ENCODE measurements at regions not wholly inside any gene's neighbourhood (a gene's known extent, or its start where the extent isn't known, plus 50 kb on each side); places are given as distances from the start of the nearest gene placed in this dataset.
"Not testable (repeated sequence)": the region's sequence is repeated elsewhere in the genome, so short reads cannot be mapped to it uniquely, and the experiment has no call there.

GRCh38 chr5:101212942-101213514 lies 309.9 kb upstream of the ST8SIA4 start:
- no peaks in the 10 kb centered on the region for H3K9me3 ChIP-seq (ENCODE audit: low read length)
- H3K9me2 ChIP-seq (ENCODE audit: low read depth, low read length): no peaks in the 10 kb centered on the region
- H3K79me2 ChIP-seq (ENCODE audit: insufficient read depth, low read length): no peaks in the 10 kb centered on the region
- no peak overlapping the region for H3K27ac ChIP-seq (ENCODE audit: low read depth, low read length, poor library complexity, severe bottlenecking)
- no peaks in the 10 kb centered on the region for H3K27me3 ChIP-seq (ENCODE audit: insufficient read depth, low read length)
- H4K20me1 ChIP-seq (ENCODE audit: insufficient read depth, low read length): no peaks in the 10 kb centered on the region
- H3K9ac ChIP-seq (ENCODE audit: low read length): no peak overlapping the region
- no peak overlapping the region for H3K4me3 ChIP-seq (ENCODE audit: low read depth, low read length, poor library complexity, severe bottlenecking)
- no peaks in the 10 kb centered on the region for H3K36me3 ChIP-seq (ENCODE audit: insufficient read depth, low read length)
- H3F3A ChIP-seq (ENCODE audit: insufficient read depth, low read length): no peaks in the 10 kb centered on the region
- H2AFZ ChIP-seq (ENCODE audit: low read length): no peak overlapping the region
- H3K4me2 ChIP-seq (ENCODE audit: low read length): no peak overlapping the region
- H3K4me1 ChIP-seq (ENCODE audit: insufficient read depth, low read length, severe bottlenecking): no peaks in the 10 kb centered on the region
- no peak for TF ChIP-seq EZH2 (IDR thresholded peaks at IDR 0.05; ENCODE audit: borderline replicate concordance, low read length)
- no peak for TF ChIP-seq CTCF (IDR thresholded peaks at IDR 0.05; ENCODE audit: low read length)

GRCh38 chr5:101206534-101206933 lies 303.5 kb upstream of the ST8SIA4 start:
- Histone ChIP-seq H3K27me3 (ENCODE audit: insufficient read depth, low read length) (no peaks in the 10 kb centered on the region), H3K9me2 (ENCODE audit: low read depth, low read length) (no peaks in the 10 kb centered on the region), H4K20me1 (ENCODE audit: insufficient read depth, low read length) (no peaks in the 10 kb centered on the region), H3K36me3 (ENCODE audit: insufficient read depth, low read length) (no peaks in the 10 kb centered on the region), H3K9me3 (ENCODE audit: low read length) (no peaks in the 10 kb centered on the region), H3F3A (ENCODE audit: insufficient read depth, low read length) (no peaks in the 10 kb centered on the region), H3K79me2 (ENCODE audit: insufficient read depth, low read length) (no peaks in the 10 kb centered on the region), H3K4me1 (ENCODE audit: insufficient read depth, low read length, severe bottlenecking) (no peaks in the 10 kb centered on the region), H3K4me2 (ENCODE audit: low read length) (no peak overlapping the region), H2AFZ (ENCODE audit: low read length) (no peak overlapping the region), H3K4me3 (ENCODE audit: low read depth, low read length, poor library complexity, severe bottlenecking) (no peak overlapping the region), H3K27ac (ENCODE audit: low read depth, low read length, poor library complexity, severe bottlenecking) (no peak overlapping the region), H3K9ac (ENCODE audit: low read length) (no peak overlapping the region)
- no peak for TF ChIP-seq EZH2 (IDR thresholded peaks at IDR 0.05; ENCODE audit: borderline replicate concordance, low read length)
- no peak for TF ChIP-seq CTCF (IDR thresholded peaks at IDR 0.05; ENCODE audit: low read length)

GRCh38 chr5:101205065-101205464 lies 302.0 kb upstream of the ST8SIA4 start:
- H3K27me3 ChIP-seq (ENCODE audit: insufficient read depth, low read length); H3K27ac ChIP-seq (ENCODE audit: low read depth, low read length, poor library complexity, severe bottlenecking); H3F3A ChIP-seq (ENCODE audit: insufficient read depth, low read length); H3K4me1 ChIP-seq (ENCODE audit: insufficient read depth, low read length, severe bottlenecking); H2AFZ ChIP-seq (ENCODE audit: low read length); H4K20me1 ChIP-seq (ENCODE audit: insufficient read depth, low read length); H3K4me3 ChIP-seq (ENCODE audit: low read depth, low read length, poor library complexity, severe bottlenecking); H3K36me3 ChIP-seq (ENCODE audit: insufficient read depth, low read length); H3K79me2 ChIP-seq (ENCODE audit: insufficient read depth, low read length); H3K9me2 ChIP-seq (ENCODE audit: low read depth, low read length); H3K9me3 ChIP-seq (ENCODE audit: low read length); H3K9ac ChIP-seq (ENCODE audit: low read length); H3K4me2 ChIP-seq (ENCODE audit: low read length): not testable (repeated sequence)

- not testable (repeated sequence) for H3K27ac ChIP-seq (ENCODE audit: low read depth, low read length, poor library complexity, severe bottlenecking)
These were observed 277.3 kb upstream of the ST8SIA4 start for GRCh38 chr5:101180365-101180764.

More at GRCh38 chr5:101180365-101180764, 277.3 kb upstream of the ST8SIA4 start:
- H3K9me3 ChIP-seq (ENCODE audit: low read length); H3K9me2 ChIP-seq (ENCODE audit: low read depth, low read length); H3K27me3 ChIP-seq (ENCODE audit: insufficient read depth, low read length); H3K4me2 ChIP-seq (ENCODE audit: low read length); H4K20me1 ChIP-seq (ENCODE audit: insufficient read depth, low read length); H2AFZ ChIP-seq (ENCODE audit: low read length); H3K4me1 ChIP-seq (ENCODE audit: insufficient read depth, low read length, severe bottlenecking); H3K4me3 ChIP-seq (ENCODE audit: low read depth, low read length, poor library complexity, severe bottlenecking); H3K36me3 ChIP-seq (ENCODE audit: insufficient read depth, low read length); H3F3A ChIP-seq (ENCODE audit: insufficient read depth, low read length); H3K9ac ChIP-seq (ENCODE audit: low read length); H3K79me2 ChIP-seq (ENCODE audit: insufficient read depth, low read length): not testable (repeated sequence)
